Right lung (tissue), 2 donors: ENCODE measurements at regions not wholly inside any gene's neighbourhood (a gene's known extent, or its start where the extent isn't known, plus 50 kb on each side); places are given as distances from the start of the nearest gene placed in this dataset.

Experiments
- DNase-seq, 2 donors: peaks; one replicate each; pipeline ENCODE4 v3.0.0-alpha.2; 2013

DNA sequence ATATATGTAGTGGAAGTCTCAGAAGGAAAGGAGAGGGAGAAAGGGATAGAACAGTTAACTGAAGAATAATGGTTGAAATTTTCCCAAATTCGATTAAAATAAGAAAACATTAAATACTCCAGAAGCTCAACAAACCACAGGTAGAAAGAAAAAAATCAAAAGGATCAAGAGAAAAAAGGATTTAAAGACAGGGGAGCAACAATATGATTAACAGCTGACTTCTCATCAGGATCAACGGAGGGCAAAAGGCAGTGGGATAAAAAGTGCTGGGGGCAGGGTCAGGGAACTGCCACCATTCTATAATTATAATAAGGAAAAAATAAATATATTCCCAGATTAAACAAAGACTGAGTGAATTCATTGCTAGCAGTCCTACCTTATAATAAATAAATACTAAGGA, 55.3 kb downstream of the CDKN2C start:
- DNase-seq = no peak

- no peak for DNase-seq
These were observed 62.9 kb downstream of the CDKN2C start for GRCh38 chr1:51032936-51033335.

GRCh38 chr1:51044199-51044598, 57.8 kb upstream of the C1orf185 start:
- DNase-seq = no peak

GRCh38 chr1:51044834-51045233, 57.2 kb upstream of the C1orf185 start:
- DNase-seq = peak in 1 of 2 donors; percentile 0

DNA sequence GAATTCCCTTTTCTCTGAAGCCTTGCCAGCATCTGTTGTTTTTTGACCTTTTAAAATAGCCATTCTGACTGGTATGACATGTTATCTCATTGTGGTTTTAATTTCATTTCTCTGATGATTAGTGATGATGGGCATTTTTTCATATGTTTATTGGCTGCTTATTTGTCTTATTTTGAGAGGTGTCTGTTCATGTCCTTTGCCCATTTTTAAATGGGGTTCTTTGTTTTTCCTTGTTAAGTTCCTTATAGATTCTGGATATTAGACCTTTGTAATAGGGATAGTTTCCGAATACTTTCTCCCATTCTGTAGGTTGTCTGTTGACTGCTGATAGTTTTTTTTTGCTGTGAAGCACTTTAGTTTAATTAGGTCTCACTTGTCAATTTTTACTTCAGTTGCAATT, 54.0 kb upstream of the C1orf185 start:
- no peak for DNase-seq

GRCh38 chr1:51048670-51049069, 53.4 kb upstream of the C1orf185 start:
- no peak for DNase-seq
